Kidney epithelial cell (primary cell): ENCODE measurements at regions not wholly inside any gene's neighbourhood (a gene's known extent, or its start where the extent isn't known, plus 50 kb on each side); places are given as distances from the start of the nearest gene placed in this dataset.

ENCODE experiments used
- DNase-seq: peaks from one replicate; pipeline ENCODE4 v3.0.0-alpha.2; 2010; ENCODE audit warnings: low read depth
- H3K27me3 ChIP-seq: 2 replicates; pipeline ENCODE4 v1.6.0; 2011; ENCODE audit warnings: low read length; ENCODE audit not compliant: control insufficient read depth, insufficient read depth
- H3K36me3 ChIP-seq: 2 replicates; pipeline ENCODE4 v1.5.1; 2011; ENCODE audit warnings: low read length; ENCODE audit not compliant: control insufficient read depth, insufficient read depth
- H3K4me3 ChIP-seq: 2 replicates; pipeline ENCODE4 v1.5.1; 2011; ENCODE audit warnings: low read depth, mild to moderate bottlenecking, control low read depth, low read length
- TF ChIP-seq, protein P1 (sequence below): IDR thresholded peaks from 2 replicates; pipeline ENCODE4 v1.5.1; 2011; ENCODE audit warnings: mild to moderate bottlenecking, moderate library complexity, low read length, control low read depth, inconsistent platforms; ENCODE audit not compliant: insufficient read depth, poor library complexity, severe bottlenecking

DNA sequence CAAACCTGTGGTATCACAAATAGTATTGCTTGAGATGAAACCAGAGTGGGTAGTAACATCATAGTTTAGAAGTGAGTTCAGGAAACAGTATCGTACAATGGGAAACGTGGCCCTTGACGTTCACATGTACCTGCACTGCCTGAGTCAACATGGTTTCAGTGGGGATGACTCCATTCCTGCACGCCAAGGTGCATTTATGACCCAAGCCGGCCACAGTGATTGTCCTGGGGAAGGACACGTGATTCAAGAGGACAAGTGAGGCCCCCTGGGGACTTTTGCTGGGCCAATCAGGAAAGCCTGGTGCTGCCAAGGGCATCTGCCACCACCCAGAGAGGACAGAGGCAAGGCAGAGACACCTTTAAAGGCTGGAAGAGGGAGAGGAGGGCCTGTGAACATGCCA lies 119.2 kb downstream of the AXIN2 start:
- TF ChIP-seq, protein P1, sequence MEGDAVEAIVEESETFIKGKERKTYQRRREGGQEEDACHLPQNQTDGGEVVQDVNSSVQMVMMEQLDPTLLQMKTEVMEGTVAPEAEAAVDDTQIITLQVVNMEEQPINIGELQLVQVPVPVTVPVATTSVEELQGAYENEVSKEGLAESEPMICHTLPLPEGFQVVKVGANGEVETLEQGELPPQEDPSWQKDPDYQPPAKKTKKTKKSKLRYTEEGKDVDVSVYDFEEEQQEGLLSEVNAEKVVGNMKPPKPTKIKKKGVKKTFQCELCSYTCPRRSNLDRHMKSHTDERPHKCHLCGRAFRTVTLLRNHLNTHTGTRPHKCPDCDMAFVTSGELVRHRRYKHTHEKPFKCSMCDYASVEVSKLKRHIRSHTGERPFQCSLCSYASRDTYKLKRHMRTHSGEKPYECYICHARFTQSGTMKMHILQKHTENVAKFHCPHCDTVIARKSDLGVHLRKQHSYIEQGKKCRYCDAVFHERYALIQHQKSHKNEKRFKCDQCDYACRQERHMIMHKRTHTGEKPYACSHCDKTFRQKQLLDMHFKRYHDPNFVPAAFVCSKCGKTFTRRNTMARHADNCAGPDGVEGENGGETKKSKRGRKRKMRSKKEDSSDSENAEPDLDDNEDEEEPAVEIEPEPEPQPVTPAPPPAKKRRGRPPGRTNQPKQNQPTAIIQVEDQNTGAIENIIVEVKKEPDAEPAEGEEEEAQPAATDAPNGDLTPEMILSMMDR = no peak
- DNase-seq = no peak
- Histone ChIP-seq H3K27me3 (peaks cover 3% of the 10 kb centered on the region), H3K36me3 (no peaks in the 10 kb centered on the region), H3K4me3 (no peak overlapping the region)

DNA sequence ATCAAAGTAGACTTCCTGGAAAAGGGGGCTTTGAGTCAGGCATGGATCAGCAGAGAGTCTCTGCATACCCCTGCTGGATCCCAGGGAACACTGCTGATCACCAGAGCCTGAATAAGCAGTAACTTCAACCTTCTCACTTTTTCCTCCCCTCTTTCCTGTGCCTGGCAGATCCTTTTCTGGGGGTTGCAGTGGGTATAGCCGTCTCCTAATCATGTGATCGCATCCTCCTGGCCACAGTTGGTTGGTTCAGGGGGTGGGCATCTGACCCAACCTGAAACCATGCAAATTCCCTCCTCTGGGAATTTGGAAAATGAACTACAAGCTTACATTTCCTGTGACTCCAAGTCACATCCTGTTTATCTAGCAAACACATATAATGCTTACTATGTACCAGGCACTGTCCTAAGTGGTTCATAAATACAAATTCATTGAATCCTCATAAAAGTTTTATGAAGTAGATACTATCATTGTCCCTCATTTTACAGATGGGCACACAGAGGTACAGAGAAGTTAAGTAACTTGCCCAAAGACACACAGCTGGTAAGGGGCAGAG lies 120.3 kb downstream of the AXIN2 start:
- H3K36me3 ChIP-seq = no peaks in the 10 kb centered on the region
- H3K4me3 ChIP-seq = no peak overlapping the region
- peaks cover 3% of the 10 kb centered on the region for H3K27me3 ChIP-seq
- DNase-seq = no peak
- TF ChIP-seq, protein P1 = no peak

DNA sequence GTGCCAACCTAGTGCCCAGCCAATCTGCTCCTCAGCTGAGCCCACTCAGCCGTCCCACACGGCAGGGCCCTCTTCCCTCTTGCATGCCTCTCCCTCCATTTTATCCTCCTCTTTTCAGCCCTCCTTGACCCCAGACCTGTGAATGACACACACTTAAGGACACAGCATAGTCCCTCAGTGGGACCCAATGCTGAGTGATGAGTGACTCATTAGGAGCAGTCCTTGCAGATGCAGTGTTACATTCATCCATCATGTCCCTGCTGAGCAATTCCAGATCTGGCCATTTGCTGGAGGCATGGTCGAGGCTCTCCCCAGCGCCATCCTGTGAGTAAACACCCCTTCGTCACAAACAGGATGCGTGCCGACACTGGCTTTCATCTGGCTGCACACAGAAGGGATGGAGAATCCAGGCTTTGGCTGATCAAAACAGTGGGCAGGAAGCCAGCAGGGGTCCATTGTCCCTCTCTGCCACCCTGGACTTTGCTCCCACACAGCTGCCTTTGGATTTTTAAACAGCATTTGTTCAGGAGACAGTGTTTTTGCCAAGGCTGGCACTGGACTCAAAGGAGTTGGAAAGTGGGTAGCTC lies 122.6 kb downstream of the AXIN2 start:
- Histone ChIP-seq H3K27me3 (peaks cover 3% of the 10 kb centered on the region), H3K36me3 (no peaks in the 10 kb centered on the region), H3K4me3 (no peak overlapping the region)
- TF ChIP-seq, protein P1 = no peak
- DNase-seq = no peak

DNA sequence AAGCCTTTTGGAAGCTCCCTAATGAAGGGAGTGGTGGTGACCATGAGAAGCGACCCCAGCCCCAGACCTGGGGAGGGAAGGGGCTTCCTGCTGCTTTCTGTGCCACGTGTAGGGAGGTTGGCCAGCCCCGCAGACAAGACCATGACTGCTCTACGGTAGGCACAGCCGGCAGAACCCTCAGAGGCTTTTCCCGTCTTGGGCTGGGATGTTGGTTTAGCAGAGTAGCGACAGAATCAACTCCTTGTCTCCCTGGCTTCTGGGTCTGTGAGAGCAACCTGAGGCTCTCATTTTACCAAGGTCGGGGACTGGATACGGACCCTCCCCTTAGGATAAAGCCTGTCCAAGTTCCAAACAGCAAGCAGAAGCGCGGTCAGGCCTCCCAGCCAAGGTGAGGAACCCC lies 123.3 kb downstream of the AXIN2 start:
- Histone ChIP-seq H3K27me3 (peaks cover 3% of the 10 kb centered on the region), H3K36me3 (no peaks in the 10 kb centered on the region), H3K4me3 (no peak overlapping the region)
- DNase-seq = no peak
- TF ChIP-seq, protein P1 = no peak

DNA sequence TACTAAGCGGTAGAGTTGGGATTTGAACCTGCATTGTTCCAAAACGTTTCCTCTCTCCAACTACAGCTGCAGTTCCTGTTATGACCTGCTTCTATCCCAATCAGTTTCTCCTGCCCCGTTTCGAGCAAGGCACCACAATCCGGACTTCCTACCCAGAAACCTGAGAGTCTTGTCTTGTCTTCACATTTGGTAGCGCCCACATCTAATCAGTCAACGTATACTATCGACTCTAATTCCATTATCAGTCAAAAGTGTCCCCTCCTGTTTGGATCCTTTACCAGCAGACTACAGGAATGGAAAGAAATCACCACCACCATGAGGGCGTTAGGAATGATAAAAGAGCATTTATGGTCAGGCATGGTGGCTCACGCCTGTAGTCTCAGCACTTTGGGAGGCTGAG lies 124.6 kb downstream of the AXIN2 start:
- H3K4me3 ChIP-seq = no peak overlapping the region
- peaks cover 3% of the 10 kb centered on the region for H3K27me3 ChIP-seq
- DNase-seq = no peak
- no peaks in the 10 kb centered on the region for H3K36me3 ChIP-seq
- TF ChIP-seq, protein P1 = no peak

DNA sequence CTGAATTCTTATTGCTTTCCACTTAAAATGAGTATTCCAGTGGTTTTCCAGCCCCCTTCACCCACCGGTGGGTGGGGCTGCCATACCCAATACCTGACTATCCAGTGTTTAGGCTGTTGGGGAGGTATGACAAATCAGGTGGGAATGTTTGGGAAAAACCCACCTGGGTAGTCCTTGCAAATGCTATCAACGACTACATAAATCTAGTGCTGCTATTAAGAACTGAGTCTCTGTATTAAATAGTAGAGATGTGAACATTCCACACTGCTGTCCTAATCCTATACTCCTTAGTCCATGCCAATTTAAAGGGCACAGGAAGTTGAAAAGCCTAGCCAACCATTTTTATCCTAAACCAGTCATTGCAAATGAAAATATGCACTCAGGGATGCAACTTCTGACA lies 126.6 kb downstream of the AXIN2 start:
- DNase-seq = no peak
- TF ChIP-seq, protein P1 = no peak
- Histone ChIP-seq H3K27me3 (peaks cover 3% of the 10 kb centered on the region), H3K4me3 (no peak overlapping the region), H3K36me3 (no peaks in the 10 kb centered on the region)
